Smooth muscle cell (in vitro differentiated cells): ENCODE measurements at regions not wholly inside any gene's neighbourhood (a gene's known extent, or its start where the extent isn't known, plus 50 kb on each side); places are given as distances from the start of the nearest gene placed in this dataset.

Experiments used
- DNase-seq: peaks from one replicate; lab custom pipeline; 2025; ENCODE audit not compliant: unreplicated experiment; lab: John Stamatoyannopoulos, UW
- H2AFZ ChIP-seq: fragments of 200-600 bp; sonication (generic); 2 replicates; pipeline ENCODE4 v1.6.0; 2016; ENCODE audit warnings: antibody characterized with exemption, low read depth, mild to moderate bottlenecking
- H3F3A ChIP-seq: fragments of 200-600 bp; sonication (generic); 2 replicates; pipeline ENCODE4 v1.6.0; 2017; ENCODE audit warnings: antibody characterized with exemption, low read depth
- H3K27ac ChIP-seq: fragments of 200-600 bp; sonication (generic); 2 replicates; pipeline ENCODE4 v1.5.1; 2016; ENCODE audit warnings: low read depth, mild to moderate bottlenecking
- H3K27me3 ChIP-seq: fragments of 200-600 bp; sonication (generic); 2 replicates; pipeline ENCODE4 v1.6.1; 2016; ENCODE audit warnings: low read depth, mild to moderate bottlenecking
- H3K36me3 ChIP-seq: fragments of 200-600 bp; sonication (generic); 2 replicates; pipeline ENCODE4 v1.5.1; 2016; ENCODE audit warnings: low read depth
- H3K4me1 ChIP-seq: fragments of 200-600 bp; sonication (generic); 2 replicates; pipeline ENCODE4 v1.5.1; 2016; ENCODE audit warnings: low read depth
- H3K4me2 ChIP-seq: fragments of 200-600 bp; sonication (generic); 2 replicates; pipeline ENCODE4 v1.6.0; 2016; ENCODE audit warnings: mild to moderate bottlenecking
- H3K4me3 ChIP-seq: fragments of 200-600 bp; sonication (generic); 2 replicates; pipeline ENCODE4 v1.5.1; 2016; ENCODE audit warnings: mild to moderate bottlenecking
- H3K79me2 ChIP-seq: fragments of 200-600 bp; sonication (generic); 2 replicates; pipeline ENCODE4 v1.6.0; 2016; ENCODE audit warnings: low read depth, mild to moderate bottlenecking
- H3K9ac ChIP-seq: fragments of 200-600 bp; sonication (generic); 2 replicates; pipeline ENCODE4 v1.6.0; 2016; ENCODE audit warnings: low read depth
- H3K9me3 ChIP-seq: fragments of 200-600 bp; sonication (generic); replicated peaks from 2 replicates; pipeline ENCODE4 v1.5.1; 2016; ENCODE audit warnings: low read depth
- H4K20me1 ChIP-seq: fragments of 200-600 bp; sonication (generic); 2 replicates; pipeline ENCODE4 v1.6.0; 2016; ENCODE audit warnings: low read depth
- WGBS: methylation state at CpG from one replicate; pipeline ENCODE4 v1.1.7; 2016; ENCODE audit warnings: low lambda C conversion rate; 5-methylcytosine and 5-hydroxymethylcytosine counted together
- TF ChIP-seq, protein P1 (sequence below): fragments of 200-600 bp; sonication (generic); IDR thresholded peaks from 2 replicates; pipeline ENCODE4 v1.5.1; 2017; ENCODE audit warnings: borderline replicate concordance, mild to moderate bottlenecking, antibody characterized with exemption; ENCODE audit not compliant: insufficient read depth, poor library complexity, severe bottlenecking

DNA sequence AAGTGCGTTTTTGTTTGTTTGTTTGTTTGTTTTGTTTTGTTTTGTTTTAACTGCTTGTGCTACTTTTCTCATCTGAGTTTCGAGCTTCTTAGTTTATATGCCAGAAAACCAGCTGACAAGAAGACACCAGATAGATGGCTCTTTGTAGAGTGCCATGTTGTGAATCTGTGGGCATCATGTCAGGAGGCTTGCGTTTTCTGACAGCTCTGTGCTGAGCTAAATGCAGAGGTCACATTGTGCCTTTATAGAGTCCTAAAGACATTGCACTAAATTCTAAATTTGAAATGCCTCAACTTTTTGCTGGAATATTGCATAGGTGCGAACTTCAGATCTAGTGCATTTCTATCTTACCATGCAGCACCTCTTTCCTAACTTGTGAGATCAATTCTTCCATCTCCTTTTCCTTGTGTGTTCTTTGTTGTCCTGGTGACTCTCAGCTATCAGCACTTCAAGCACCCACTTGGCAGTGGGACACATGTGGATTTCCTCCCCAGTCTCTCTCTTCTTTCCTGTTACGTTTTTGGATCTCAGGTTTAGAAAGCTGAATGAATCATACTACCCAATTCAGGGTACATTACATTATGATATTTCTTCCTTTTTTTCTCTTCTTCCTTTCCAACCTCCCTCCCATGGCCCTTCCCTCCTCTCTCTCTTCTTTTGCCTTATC is 379.0 kb upstream of the RPS23 start:
- Histone ChIP-seq H3F3A (no peaks in the 10 kb centered on the region), H3K4me1 (no peaks in the 10 kb centered on the region), H3K27me3 (no peaks in the 10 kb centered on the region), H4K20me1 (no peaks in the 10 kb centered on the region), H3K79me2 (no peaks in the 10 kb centered on the region), H3K9ac (no peak overlapping the region), H2AFZ (no peak overlapping the region), H3K9me3 (no peaks in the 10 kb centered on the region), H3K4me3 (no peak overlapping the region), H3K36me3 (no peaks in the 10 kb centered on the region), H3K4me2 (no peak overlapping the region), H3K27ac (no peak overlapping the region)
- WGBS = 91% methylated on average over 5 of the region's 5 CpGs
- TF ChIP-seq, protein P1, sequence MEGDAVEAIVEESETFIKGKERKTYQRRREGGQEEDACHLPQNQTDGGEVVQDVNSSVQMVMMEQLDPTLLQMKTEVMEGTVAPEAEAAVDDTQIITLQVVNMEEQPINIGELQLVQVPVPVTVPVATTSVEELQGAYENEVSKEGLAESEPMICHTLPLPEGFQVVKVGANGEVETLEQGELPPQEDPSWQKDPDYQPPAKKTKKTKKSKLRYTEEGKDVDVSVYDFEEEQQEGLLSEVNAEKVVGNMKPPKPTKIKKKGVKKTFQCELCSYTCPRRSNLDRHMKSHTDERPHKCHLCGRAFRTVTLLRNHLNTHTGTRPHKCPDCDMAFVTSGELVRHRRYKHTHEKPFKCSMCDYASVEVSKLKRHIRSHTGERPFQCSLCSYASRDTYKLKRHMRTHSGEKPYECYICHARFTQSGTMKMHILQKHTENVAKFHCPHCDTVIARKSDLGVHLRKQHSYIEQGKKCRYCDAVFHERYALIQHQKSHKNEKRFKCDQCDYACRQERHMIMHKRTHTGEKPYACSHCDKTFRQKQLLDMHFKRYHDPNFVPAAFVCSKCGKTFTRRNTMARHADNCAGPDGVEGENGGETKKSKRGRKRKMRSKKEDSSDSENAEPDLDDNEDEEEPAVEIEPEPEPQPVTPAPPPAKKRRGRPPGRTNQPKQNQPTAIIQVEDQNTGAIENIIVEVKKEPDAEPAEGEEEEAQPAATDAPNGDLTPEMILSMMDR = no peak
- no peak for DNase-seq

DNA sequence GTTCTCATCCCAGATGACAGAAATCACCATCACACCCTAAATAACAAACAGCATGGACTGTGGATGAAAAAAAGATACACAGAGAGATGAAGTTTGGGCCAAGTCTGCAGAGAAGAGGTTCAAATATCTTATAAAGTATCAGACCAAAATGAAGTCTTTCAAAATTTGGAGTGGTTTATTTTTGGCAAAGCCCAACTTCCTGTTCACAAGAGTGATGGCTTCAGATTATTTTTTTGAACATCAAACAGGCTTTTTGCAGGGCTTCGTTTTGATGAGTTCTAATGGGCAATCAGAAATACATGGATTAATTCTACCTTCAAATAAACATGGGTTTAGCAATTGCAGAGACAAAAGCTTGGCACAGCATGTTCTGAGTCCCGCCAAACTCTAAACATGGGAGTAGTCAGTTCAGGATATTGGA is 378.2 kb upstream of the RPS23 start:
- H3K9ac ChIP-seq = no peak overlapping the region
- no peak overlapping the region for H3K27ac ChIP-seq
- no peaks in the 10 kb centered on the region for H3K79me2 ChIP-seq
- H4K20me1 ChIP-seq = no peaks in the 10 kb centered on the region
- H3K27me3 ChIP-seq = no peaks in the 10 kb centered on the region
- H3K4me2 ChIP-seq = no peak overlapping the region
- H3K4me3 ChIP-seq = no peak overlapping the region
- DNase-seq = no peak
- no peaks in the 10 kb centered on the region for H3F3A ChIP-seq
- no peaks in the 10 kb centered on the region for H3K4me1 ChIP-seq
- TF ChIP-seq, protein P1 = no peak
- no peaks in the 10 kb centered on the region for H3K9me3 ChIP-seq
- no peak overlapping the region for H2AFZ ChIP-seq
- H3K36me3 ChIP-seq = no peaks in the 10 kb centered on the region
- WGBS = 94% methylated on average over 2 of the region's 2 CpGs

DNA sequence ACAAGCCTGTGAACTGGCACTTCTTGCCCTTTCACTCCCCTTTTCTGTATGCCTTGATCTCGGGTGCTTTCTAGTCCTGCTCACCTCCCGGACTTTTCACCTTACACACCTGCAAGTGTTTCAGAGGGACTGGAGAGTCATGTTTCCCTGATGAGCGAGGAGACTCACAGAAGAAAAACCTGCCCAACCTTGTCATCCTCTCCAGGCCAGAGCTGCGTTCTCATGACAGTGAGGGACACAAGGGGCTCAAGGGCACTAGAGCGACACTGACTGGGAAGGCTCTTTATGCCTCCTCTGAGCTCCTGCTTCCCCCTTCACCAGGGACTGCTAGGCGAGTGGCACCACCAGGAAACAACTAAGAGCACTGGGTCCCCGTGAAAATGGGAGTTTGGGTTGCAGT is 376.9 kb upstream of the RPS23 start:
- Histone ChIP-seq H3K4me3 (no peak overlapping the region), H3K4me1 (no peaks in the 10 kb centered on the region), H2AFZ (no peak overlapping the region), H3F3A (no peaks in the 10 kb centered on the region), H3K4me2 (no peak overlapping the region), H3K36me3 (no peaks in the 10 kb centered on the region), H3K27me3 (no peaks in the 10 kb centered on the region), H3K79me2 (no peaks in the 10 kb centered on the region), H3K9ac (no peak overlapping the region), H4K20me1 (no peaks in the 10 kb centered on the region), H3K27ac (no peak overlapping the region), H3K9me3 (no peaks in the 10 kb centered on the region)
- TF ChIP-seq, protein P1 = no peak
- no peak for DNase-seq
- WGBS = 85% methylated on average over 7 of the region's 7 CpGs

DNA sequence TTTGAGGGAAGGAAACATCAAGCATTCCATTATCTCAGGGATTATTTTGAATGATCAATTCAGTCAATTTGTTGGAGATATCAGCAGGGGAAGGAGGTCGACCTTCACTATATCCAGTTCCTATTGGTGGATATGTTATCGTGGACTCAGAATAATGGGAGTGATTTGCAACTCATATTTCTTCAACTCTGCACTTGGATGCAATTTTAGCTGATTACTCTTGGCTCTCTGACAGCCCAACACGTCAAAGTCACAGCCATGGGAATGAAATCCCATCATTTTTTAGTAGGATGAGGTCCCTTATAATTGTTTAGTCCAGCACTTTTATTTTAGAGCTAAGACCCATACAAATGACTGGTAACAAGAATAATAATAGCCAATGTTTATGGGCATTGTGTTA is 371.8 kb upstream of the RPS23 start:
- Histone ChIP-seq H3K36me3 (no peaks in the 10 kb centered on the region), H3K4me2 (no peak overlapping the region), H3K4me1 (no peaks in the 10 kb centered on the region), H3K79me2 (no peaks in the 10 kb centered on the region), H3K9ac (no peak overlapping the region), H3K9me3 (no peaks in the 10 kb centered on the region), H4K20me1 (no peaks in the 10 kb centered on the region), H3K4me3 (no peak overlapping the region), H3K27ac (no peak overlapping the region), H3F3A (no peaks in the 10 kb centered on the region), H2AFZ (no peak overlapping the region), H3K27me3 (no peaks in the 10 kb centered on the region)
- WGBS = 95% methylated on average over 3 of the region's 3 CpGs
- no peak for DNase-seq
- TF ChIP-seq, protein P1 = no peak
